ENCODE measurements at regions not wholly inside any gene's neighbourhood (a gene's known extent, or its start where the extent isn't known, plus 50 kb on each side); places are given as distances from the start of the nearest gene placed in this dataset.

DNA sequence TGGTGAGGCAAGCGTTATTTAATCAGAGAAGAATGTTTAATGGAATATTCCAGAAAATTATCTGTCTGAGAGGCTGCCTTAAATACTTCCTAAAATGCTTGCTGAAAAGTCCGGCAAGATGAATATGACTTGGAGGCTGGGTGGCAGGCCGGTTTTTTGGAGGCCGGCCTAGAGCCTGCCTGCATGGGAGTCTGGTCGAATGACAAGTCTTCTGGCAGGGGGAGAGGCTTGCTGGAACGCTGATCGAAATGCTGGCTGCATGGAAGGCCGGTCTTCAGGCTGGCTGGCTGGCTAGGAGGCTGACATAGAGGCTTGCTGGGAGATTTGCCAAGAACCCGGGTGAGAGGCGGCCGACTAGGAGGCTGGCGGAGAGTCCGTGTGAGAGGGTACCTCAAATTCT is 135.7 kb downstream of the OR13A1 start:
- Histone ChIP-seq H3K4me3 (ENCODE audit: low read depth, low read length) (no peak overlapping the region), H3K36me3 (ENCODE audit: control insufficient read depth, insufficient read depth, low read length) (no peaks in the 10 kb centered on the region), H3K27me3 (ENCODE audit: control insufficient read depth, insufficient read depth, low read length) (no peaks in the 10 kb centered on the region)
- TF ChIP-seq, protein P1, sequence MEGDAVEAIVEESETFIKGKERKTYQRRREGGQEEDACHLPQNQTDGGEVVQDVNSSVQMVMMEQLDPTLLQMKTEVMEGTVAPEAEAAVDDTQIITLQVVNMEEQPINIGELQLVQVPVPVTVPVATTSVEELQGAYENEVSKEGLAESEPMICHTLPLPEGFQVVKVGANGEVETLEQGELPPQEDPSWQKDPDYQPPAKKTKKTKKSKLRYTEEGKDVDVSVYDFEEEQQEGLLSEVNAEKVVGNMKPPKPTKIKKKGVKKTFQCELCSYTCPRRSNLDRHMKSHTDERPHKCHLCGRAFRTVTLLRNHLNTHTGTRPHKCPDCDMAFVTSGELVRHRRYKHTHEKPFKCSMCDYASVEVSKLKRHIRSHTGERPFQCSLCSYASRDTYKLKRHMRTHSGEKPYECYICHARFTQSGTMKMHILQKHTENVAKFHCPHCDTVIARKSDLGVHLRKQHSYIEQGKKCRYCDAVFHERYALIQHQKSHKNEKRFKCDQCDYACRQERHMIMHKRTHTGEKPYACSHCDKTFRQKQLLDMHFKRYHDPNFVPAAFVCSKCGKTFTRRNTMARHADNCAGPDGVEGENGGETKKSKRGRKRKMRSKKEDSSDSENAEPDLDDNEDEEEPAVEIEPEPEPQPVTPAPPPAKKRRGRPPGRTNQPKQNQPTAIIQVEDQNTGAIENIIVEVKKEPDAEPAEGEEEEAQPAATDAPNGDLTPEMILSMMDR (IDR thresholded peaks at IDR 0.05; ENCODE audit: insufficient read depth, low read depth, low read length) = no peak
- ChIA-PET POLR2A (no interaction called here), CTCF (no interaction called here)
- no peak for DNase-seq (ENCODE audit: low read depth)

DNA sequence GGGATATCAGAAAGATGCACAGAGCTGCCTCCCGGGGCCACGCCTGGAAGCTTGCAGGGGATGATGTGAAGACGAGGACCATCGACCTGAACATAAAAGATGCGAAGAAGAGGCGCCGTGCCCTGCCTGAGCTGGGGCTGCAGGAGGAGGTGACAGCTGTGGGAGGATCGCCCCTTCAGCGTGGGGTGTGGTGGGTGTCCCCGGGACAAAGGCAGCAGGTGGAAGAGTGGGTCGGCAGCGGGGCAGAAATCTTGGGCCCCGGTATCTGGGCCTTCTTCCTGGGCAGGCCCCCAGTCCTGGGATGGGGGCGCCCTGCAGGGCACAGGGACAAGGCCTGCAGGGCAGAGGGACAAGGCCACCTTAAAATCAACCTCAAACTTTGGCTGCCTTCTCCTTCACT is 134.9 kb downstream of the OR13A1 start:
- Histone ChIP-seq H3K27me3 (ENCODE audit: control insufficient read depth, insufficient read depth, low read length) (no peaks in the 10 kb centered on the region), H3K4me3 (ENCODE audit: low read depth, low read length) (no peak overlapping the region), H3K36me3 (ENCODE audit: control insufficient read depth, insufficient read depth, low read length) (no peaks in the 10 kb centered on the region)
- CTCF ChIA-PET = no interaction called here
- POLR2A ChIA-PET = no interaction called here
- TF ChIP-seq, protein P1 (IDR thresholded peaks at IDR 0.05; ENCODE audit: insufficient read depth, low read depth, low read length) = no peak
- DNase-seq (ENCODE audit: low read depth) = no peak

DNA sequence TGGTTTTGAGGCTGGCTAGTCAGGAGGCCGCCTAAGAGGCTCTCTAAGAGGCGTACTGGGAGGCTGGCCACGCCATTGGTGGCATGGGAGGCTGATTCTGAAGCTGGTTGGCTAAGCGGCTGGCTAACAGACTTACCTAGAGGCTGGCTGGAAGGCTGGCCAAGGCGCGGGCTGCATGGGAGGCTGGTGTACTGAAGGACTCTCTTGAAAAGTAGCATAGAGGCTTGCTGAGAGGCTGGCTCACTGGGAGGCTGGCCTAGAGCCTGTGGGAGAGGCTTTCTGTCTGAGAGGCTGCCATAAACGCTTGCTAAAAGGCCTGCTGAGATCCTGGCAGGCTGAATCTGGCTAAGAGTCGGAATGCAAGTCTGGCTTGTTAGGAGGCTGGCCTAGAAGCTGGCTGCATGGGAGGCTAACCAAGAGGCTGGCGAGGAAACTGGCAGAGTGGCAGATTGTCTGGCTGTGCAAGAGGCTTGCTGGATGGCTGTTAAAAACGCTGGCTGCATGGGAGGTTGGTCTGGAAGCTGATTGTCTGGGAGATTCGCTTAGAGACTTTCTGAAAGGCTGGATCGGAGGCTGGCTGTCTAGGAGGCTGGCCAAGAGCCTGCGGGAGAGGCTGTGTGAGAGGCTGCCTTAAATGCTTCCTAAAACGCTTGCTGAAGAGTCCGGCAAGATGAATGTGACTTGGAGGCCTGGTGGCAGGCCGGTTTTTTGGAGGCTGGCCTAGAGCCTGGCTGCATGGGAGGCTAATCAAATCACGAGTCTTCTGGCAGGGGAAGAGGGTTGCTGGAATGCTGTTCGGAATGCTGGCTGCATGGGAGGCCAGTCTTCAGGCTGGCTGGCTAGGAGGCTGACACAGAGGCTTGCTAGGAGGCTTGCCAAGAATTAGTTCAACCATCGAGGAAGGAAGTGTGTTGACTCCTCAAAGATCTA is 134.2 kb downstream of the OR13A1 start:
- POLR2A ChIA-PET = no interaction called here
- TF ChIP-seq, protein P1 (IDR thresholded peaks at IDR 0.05; ENCODE audit: insufficient read depth, low read depth, low read length) = no peak
- no peaks in the 10 kb centered on the region for H3K27me3 ChIP-seq (ENCODE audit: control insufficient read depth, insufficient read depth, low read length)
- no peak overlapping the region for H3K4me3 ChIP-seq (ENCODE audit: low read depth, low read length)
- CTCF ChIA-PET = no interaction called here
- no peaks in the 10 kb centered on the region for H3K36me3 ChIP-seq (ENCODE audit: control insufficient read depth, insufficient read depth, low read length)
- no peak for DNase-seq (ENCODE audit: low read depth)

DNA sequence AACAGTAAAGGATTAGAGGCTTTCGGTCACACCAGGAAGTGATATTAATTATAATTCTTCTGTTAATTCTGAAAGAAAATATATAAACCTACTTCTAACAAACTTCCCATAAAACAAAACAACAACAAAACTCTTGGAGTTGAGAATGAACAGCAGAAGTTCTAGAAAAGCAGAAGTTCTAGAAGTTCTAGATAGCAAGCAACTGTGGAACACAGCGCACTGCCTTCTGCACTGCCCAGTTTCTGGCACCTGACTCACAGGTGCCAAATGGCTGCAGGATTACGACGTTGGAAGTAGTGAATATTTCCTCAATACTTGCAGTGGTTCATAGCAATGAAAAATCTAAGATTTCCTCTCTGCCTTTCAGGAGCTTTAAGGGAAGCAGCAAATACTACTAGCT is 132.2 kb downstream of the OR13A1 start:
- POLR2A ChIA-PET = no interaction called here

DNA sequence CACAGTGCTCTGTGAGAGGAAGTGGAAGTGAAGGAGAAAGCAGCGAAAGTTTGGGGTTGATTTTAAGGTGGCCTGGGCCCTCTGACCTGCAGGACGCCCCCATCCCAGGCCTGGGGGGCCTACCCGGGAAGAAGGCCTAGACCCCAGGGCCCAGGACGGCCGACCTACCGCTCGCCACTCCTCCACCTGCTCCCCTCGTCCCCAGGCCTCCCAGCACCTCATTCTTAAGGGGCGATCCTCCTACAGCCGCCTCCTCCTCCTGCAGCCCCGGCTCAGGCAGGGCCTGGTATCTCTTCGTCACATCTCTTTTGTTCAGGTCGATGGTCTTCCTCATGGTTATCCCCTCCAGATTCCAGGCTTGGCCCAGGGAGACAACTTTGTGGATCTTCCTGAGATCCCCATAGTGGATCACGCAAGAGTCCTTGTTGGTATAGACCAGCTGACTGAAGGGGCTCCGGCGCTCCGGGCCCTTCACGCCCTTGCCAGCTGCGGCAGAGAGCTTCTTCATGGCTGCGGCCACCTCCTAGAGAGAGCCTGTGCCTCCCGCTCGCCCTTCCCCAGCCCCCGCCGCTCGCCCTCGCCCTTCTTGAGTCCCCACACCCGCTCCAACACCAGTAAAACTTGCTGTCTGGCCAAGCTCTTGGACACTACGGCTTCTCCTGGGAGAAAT is 117.5 kb downstream of the OR13A1 start:
- no peak for DNase-seq (ENCODE audit: low read depth)
- Histone ChIP-seq H3K27me3 (ENCODE audit: control insufficient read depth, insufficient read depth, low read length) (peaks cover 6% of the 10 kb centered on the region; the same call in 1 of the 2 replicates), H3K4me3 (ENCODE audit: low read depth, low read length) (no peak overlapping the region), H3K36me3 (ENCODE audit: control insufficient read depth, insufficient read depth, low read length) (no peaks in the 10 kb centered on the region)
- TF ChIP-seq, protein P1 (IDR thresholded peaks at IDR 0.05; ENCODE audit: insufficient read depth, low read depth, low read length) = no peak
- CTCF ChIA-PET = no interaction called here
- POLR2A ChIA-PET = no interaction called here

More for the DNA sequence above, 132.2 kb downstream of the OR13A1 start:
- no peak overlapping the region for H3K4me3 ChIP-seq (ENCODE audit: low read depth, low read length)
- no peaks in the 10 kb centered on the region for H3K27me3 ChIP-seq (ENCODE audit: control insufficient read depth, insufficient read depth, low read length)
- DNase-seq (ENCODE audit: low read depth) = no peak
- CTCF ChIA-PET = no interaction called here
- TF ChIP-seq, protein P1 (IDR thresholded peaks at IDR 0.05; ENCODE audit: insufficient read depth, low read depth, low read length) = no peak
- no peaks in the 10 kb centered on the region for H3K36me3 ChIP-seq (ENCODE audit: control insufficient read depth, insufficient read depth, low read length)

Measured in BJ (cell line).